OCI-LY7 (cell line): ENCODE measurements at regions not wholly inside any gene's neighbourhood (a gene's known extent, or its start where the extent isn't known, plus 50 kb on each side); places are given as distances from the start of the nearest gene placed in this dataset.

Experiments used
- EZH2phosphoT487 ChIP-seq: fragments of 200-600 bp; sonication (generic); IDR thresholded peaks from 2 replicates; pipeline ENCODE4 v1.6.1; 2018; ENCODE audit warnings: low read depth, borderline replicate concordance, mild to moderate bottlenecking, mixed run types, antibody characterized with exemption, low read length, moderate library complexity, mixed read lengths
- TF ChIP-seq, protein P1 (sequence below): fragments of 200-600 bp; sonication (generic); conservative IDR thresholded peaks from 2 replicates; pipeline ENCODE4 v1.5.1; 2014; ENCODE audit warnings: mild to moderate bottlenecking, antibody characterized with exemption, low read length, moderate library complexity, mixed read lengths

DNA sequence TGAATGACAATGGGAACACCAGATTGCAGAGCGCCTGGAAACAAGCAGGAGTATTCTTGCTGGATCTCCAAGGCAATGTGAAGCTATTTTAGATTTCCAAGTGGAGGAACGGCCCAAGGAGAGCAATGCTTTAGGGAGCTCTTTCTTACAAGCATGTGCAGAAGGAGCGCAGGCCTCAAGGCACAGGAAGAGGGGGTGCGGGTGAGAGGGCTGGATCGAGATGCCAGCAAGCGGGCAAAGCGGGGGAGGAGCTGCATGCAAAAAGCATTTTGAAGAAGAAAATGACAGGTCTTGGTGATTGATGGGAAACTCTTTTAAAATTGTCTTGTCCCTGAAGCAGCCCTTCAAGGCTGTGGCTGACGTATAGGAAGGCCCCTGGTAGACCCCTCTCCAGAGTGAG lies 171.9 kb downstream of the QRSL1 start:
- TF ChIP-seq, protein P1, sequence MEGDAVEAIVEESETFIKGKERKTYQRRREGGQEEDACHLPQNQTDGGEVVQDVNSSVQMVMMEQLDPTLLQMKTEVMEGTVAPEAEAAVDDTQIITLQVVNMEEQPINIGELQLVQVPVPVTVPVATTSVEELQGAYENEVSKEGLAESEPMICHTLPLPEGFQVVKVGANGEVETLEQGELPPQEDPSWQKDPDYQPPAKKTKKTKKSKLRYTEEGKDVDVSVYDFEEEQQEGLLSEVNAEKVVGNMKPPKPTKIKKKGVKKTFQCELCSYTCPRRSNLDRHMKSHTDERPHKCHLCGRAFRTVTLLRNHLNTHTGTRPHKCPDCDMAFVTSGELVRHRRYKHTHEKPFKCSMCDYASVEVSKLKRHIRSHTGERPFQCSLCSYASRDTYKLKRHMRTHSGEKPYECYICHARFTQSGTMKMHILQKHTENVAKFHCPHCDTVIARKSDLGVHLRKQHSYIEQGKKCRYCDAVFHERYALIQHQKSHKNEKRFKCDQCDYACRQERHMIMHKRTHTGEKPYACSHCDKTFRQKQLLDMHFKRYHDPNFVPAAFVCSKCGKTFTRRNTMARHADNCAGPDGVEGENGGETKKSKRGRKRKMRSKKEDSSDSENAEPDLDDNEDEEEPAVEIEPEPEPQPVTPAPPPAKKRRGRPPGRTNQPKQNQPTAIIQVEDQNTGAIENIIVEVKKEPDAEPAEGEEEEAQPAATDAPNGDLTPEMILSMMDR, result no peak
- TF ChIP-seq EZH2phosphoT487, result no peak
